ENCODE measurements at regions not wholly inside any gene's neighbourhood (a gene's known extent, or its start where the extent isn't known, plus 50 kb on each side); places are given as distances from the start of the nearest gene placed in this dataset.

DNA sequence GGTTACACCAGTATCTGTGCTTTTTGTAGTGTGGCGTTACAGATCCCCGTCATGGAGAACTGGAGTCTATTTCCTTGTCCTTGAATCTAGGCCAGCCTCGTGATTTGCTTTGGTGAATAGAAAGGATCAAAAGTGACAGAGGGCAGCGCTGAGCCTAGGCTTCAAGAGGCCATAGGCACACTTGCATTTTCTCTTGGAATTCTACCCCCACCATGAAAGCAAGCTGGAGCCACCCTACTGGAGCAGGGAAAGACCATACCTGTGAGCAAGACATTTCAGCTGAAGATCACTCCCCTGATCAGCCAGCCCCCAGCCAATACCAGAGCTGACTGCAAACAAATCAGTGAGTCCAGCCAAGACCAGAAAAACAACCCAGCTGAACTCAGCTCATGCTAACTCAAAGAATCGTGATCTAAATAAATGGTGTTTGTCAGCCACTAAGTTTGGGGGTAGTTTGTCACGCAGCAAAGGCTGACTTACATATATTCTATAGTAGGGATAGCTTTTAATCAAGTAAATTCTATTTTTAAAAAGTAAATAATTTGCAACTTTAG lies 521.9 kb upstream of the TBX3 start:
- no peak for DNase-seq

DNA sequence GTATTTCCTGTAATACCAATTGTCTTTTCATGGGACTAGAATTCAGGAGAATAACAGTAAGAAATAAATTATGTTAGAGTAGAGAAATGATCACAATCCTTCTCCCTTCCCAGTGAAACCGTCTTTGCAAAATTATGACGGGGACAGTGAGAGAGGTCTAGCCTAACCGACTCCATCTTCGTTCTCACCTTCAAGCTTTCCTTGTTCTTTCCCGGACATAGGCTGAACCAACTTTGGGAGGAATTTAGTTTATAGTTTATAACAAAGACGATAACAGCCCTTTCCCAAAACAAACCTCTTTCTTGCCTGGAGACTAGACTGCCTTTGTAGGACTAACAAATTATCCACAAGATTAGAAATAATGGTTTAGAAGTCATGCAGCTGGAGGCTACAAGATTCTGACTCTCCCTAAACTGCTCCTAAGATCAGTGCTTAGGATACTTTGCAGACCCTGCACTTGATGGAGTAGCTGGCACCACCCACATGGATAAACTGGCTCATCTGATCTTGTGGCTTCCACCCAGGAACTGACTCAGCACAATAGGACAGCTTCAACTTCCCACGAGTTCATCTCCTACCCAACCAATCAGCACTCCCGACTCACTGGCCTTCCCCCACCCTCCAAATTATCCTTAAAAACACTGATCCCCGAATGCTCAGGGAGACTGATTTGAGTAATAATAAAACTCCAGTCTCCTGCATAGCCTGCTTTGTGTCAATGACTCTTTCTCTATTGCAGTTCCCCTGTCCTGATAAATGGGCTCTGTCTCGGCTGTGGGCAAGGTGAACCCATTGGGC lies 521.2 kb upstream of the TBX3 start:
- DNase-seq: peak; percentile 82

DNA sequence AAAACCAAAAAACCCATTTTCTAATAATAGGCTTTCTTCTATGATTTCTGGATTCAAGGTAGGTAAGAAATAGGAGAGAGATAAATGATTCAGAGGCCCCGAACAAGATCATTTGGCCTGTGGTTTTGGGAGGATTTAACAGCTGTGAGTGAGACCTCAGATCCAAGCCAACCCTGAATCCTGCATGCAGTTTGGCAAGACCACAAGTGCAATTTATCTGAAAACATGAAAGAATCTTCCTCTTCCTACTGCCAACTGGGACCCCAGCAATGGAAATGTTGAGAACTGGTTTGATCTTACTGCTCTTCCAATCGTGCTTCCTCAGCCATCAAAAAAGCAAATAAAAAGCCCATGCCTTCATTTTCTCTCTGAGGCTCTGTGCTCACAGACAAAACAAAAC lies 519.7 kb upstream of the TBX3 start:
- no peak for DNase-seq

DNA sequence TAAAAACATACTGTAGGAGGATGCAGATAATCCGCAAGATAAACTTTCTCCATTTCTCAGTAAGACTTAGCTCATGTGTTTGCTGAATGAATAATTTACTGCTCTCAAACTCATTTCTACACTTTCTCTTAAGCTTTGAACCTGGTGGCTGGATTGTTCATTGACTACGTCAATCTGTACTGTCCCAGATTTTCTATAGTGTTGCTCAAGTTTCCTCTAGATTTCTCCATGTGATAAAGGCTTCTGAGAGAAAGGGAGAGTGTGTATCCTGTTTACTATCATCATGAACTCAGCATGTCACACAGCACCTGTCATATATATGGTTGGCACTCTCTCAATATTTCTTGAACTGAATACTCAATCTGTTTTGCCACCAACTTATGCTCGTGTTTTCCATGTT lies 518.0 kb upstream of the TBX3 start:
- no peak for DNase-seq

DNA sequence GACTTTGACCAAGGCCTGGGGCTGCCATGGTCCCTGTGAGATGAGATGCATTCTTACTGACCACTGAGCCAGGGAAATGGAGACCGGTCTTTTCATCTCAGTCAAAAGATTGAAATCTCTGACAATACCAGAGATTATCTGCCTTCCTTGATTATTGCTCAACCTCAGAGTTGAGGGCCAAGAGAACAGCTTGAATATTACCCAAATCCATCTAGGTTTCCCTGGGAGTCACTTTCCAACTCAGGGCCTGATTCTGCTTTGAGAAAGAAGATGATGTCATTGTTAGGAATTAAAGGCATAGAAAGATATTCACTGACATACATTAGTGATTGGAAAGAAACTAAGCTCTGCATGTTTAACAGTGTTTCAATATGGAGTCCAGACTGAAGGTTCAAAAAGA lies 515.9 kb upstream of the TBX3 start:
- DNase-seq: no peak

DNA sequence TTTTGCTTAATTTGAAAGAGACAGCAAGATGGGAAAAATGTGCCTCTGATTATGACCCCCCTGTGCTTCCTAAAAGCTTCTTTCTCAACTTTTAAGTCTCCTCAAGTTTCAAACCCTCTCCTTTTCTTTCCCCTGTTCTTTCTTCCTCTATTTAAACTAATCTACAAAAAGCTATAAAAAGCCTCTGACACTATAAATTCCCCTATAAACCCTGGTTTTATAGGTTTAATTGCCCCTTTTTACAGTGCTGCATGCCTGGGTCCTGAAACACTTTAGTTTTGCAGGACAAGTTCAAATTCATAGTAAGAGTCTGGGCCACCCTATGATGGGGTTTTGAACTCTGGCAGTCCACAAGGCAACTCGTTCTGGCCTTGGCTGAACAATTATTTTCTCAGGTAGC lies 510.9 kb upstream of the TBX3 start:
- no peak for DNase-seq

DNA sequence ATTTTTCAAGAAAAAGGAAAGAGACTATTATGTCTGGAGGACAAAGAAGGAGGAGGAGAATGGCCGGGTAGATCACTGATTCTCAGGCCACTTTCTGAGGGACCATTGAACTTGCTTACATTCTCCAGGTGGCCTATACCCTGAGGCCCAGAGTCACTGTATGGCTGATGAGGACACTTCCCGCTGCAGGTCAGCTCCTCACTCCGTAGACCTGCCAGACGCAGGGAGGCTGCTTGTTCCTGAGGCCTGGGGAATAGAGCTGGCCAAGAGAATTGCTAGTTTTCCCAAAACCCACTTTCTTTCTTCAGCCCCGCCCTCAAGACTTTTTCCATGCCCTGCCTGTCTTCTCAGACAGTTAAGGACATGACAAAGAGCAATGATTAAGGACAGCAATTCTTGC lies 510.5 kb upstream of the TBX3 start:
- DNase-seq: peak; percentile 91

DNA sequence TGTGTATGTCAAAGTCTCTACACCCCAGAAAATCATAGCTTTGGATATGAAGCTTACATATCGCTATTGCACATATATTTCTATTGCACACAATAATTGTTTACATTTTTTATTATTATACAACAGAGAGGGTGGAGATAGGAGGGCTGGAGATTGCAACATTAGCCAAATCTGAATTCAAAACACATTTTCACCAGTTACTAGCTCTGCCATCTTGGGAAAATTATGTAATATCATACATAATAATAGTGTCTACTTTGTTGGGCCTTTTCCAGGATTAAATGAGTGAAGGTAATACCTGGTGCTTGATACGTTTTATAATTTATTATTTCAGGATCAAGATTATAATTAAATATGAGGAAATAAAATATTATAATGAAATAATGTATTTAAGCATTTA lies 507.4 kb upstream of the TBX3 start:
- DNase-seq: no peak

DNA sequence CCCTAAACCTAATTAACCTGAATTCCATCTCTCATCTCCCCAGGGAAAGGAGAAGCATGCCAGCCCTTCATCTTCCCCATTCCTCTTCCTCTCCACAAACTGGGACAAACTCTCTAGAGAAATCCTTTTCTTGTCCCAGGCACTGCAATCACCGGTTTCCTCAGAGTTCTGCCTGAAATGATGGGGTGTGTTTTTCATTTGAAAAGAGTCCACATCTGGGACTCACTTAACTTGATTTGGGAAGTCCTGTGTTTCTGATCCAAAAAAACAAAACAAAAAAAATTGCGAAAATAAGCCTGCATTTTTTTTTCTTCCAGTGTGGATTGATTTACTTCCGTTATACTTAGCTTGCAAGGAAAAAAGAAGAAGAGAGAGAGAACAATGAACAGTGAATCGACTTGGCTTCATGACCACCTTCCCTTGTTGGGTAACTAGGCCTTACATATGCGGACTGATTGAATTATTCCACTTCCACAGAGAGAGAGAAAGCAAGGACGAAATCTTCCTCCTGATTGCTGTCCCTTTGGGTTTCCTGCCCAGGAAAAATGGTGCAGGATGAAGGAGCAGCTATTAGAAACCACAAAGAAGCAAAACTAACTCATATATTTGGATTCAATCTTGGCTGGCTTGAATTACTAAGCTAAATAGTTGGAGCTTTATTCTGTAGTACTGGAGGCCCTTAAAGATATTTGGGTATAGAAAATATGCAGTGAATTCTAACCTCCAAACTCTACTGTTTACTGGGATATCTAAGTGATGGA lies 506.2 kb upstream of the TBX3 start:
- no peak for DNase-seq

DNA sequence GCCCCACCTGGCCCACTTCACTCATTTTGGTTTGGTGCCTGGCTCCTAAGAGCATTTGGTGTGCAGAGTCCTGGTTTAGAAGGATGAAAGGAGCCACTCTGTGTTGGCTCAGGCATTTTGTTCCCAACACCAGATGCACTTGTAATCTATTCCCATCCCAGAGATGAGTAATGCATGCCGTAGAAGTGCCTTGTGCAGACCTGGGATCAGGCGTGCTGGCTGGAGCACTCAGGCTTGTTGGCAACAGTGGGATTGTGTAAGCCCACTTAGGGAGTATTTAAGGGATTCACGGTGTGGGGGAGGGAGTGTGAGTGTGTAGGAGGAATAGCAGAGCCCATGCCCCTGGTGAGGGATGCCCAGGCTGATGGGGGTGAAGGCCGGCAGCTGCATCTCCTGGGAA lies 501.5 kb upstream of the TBX3 start:
- DNase-seq: peak; percentile 94

DNA sequence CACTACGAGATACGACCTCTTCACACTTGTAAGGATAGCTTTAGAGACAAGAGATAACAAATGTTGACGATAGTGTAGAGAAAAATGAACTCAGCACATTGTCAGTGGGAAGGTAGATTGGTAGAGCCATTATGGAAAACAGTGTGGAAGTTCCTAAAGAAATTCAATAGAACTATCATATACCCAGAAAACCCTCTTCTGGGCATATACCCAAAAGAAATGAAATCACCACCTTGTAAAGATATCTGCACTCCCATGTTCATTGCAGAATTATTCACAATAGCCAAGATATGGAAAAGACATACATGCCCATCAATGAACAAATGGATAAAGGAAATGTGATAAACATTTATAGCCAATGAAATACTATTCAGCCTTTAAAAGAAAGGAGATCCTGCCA lies 499.8 kb upstream of the TBX3 start:
- no peak for DNase-seq

DNA sequence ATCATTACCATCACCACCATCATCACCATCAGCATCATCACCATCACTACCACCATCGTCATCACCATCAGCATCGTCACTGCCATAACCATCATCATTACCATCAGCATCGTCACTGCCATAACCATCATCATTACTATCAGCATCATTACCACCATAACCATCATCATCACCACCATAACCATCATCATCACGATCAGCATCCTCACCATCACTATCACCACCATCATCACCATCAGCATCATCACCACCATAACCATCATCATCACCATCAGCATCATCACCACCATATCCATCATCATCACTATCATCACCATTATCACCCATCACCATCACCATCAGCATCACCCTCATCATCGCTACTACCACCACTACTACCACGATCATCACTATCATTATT lies 493.9 kb upstream of the TBX3 start:
- no peak for DNase-seq

DNA sequence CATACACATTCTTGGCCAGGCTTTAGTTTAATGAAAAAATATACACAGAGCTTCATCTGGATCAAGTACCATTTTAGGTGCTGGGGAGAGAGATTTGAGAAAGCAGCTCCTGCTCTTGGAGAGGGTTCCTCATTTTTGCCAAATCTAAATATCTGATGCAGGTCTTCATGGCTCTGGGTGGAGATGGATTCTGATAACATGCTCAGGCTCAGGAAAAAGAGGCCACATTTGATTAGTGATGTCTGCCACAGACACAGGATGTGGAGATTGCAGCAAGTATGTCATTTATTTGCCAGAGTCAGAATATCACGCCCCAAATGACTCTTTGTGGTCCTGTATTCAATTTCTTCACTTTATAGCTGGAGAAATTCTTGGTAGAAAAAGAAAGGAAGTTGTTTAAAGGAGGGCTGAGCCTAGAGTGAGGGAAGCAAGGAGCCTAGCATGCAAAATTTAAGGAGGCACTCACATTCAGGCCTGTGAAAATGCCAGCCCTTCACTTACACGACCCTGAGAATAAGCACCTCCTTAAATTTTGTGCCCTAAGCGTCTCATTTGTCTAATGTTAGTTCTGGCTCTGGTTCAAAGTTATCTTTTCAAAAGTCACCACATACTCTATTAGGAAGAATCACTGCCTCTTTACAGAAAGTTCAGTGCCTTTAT lies 492.9 kb upstream of the TBX3 start:
- DNase-seq: no peak

DNA sequence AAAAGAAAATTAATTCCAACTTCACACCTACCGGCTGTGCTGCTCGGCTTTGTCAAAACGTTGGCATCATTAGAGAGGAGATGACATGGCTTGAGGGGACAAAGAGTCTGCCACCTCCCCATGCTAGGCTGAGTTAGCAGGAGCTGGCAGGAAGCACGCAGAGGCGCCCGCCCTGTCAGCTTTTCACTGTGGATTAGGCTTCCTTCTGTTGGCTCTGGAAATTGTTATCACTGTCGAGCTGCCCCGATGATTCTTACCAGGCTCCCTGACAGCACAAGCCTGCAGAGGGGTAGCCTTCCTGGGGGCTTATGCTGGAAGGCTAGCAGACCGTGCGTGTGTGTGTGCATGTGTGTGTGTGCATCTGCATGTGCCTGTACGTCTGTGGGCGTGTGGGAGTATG lies 490.9 kb upstream of the TBX3 start:
- DNase-seq: peak; percentile 90

DNA sequence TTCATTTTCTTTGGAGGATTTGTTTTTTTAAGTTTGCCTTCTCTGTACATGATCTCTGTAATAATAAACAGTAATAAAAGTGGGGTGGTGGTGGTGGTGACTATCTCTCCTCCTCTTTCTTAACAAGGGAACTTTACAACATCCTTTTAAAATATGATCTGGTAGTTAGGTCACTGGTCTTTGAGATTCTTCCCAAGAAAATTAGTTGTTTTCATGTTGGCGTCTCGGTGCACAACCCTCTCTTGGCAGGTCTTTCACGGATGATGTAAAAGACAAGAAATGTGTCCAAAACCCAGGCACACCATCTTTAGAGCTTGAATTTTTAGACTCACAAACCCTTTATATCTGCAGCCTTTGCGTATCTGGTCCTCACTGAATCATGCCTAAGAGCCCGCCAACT lies 488.5 kb upstream of the TBX3 start:
- DNase-seq: no peak

DNA sequence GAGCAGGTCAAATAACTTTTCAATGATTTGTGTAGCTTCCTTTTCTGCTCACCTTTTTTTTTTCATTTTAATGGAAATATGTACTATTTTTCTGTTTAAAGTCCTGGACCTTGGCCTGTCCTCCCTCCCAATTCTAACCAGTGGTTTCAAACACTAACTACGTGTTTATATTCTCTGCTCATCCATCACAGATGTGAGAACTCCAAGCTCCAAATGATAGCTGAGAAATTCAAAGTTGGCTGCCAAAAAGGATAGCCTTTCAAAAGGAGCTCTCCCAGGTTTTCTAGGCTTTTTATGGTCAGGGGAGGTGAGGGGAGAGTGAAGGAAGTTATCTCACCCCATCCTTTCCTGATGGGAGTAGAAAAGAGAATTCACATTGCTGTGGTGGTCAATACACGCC lies 486.0 kb upstream of the TBX3 start:
- no peak for DNase-seq

DNA sequence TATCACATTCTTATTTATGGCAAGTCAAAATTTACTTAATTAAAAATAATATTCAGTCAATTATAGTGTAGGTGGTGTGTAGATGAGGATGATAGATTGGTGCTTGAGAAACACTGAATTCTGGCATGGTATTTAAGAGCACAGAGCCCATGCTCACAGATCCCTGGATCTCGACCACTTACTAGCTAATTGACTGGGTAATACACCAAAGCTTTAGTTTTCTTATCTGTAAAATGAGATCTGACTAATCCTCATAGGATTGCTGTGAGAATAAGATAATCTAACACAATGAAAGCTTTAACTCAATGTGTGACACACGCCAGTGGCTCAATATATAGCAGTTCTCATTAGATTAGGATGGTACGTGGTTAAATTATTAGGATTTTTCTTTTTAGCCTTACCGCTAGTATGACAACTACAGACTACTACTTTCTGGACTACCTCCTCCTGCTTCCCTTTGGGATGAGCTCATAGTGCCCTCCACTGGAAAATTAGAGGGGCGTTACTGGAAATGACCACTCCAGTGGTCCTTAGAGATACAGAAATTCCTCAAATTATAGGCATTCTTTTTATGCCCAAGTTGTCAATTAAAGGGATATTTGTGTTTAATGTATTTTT lies 482.8 kb upstream of the TBX3 start:
- DNase-seq: no peak

DNA sequence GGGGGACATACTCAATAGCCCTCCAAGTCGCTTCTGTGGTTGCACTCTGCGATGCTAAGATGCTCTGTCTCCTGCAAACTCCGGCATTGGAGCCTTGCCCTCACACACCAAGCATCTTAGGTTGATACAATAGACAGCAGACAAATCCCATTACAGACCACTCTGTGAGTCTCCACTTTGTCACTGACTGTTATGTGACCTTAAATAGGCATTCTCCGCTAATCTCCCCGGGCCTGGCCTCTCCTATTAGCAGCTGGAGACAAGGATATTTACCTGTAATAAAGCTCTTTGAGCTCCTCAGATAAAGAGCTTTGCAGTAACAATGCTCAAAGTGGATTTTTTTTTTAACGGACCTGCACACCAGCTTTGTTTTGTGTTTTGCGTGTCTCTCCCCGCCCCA lies 479.7 kb upstream of the TBX3 start:
- peak; percentile 91 for DNase-seq

DNA sequence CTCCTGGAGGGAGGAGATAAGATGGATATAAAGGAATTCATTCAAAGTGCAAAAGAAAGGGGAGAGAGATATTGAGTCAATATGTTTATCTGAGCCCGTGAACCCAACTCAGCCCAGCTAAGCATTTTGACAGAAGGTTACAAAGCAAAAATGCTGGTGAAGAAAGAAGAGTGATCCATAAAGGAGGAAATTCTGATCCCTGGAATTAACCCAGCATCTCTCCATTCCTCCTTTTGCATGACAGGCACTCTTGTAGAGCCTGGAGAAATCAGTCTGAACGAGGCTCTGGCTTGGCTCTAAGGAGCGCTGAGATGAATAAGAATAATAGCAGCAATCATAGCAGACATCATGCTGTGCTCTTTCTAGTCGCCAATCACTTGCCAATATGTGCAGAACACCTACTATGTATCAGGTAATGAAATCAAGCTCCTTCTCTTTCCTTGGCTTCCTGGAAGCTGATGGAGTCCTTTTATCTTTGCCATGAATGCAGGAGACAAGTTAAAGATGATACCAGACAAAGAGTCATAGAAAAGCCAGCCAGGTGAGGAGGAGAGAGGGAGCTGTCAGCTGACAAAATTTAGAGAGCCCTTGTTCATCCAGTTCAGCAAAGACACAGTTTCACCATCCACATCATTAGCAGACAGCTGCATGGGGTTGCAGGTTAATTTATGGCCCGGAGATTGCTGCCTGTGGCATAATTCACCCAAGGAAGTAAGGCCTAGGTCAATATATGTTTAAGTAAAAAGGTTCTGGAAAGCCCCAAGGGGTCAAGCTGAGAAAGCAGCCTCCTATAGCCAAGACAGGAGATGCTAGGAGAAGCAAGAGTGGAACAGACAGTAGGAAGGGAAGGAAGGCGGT lies 476.5 kb upstream of the TBX3 start:
- peak; percentile 91 for DNase-seq

DNA sequence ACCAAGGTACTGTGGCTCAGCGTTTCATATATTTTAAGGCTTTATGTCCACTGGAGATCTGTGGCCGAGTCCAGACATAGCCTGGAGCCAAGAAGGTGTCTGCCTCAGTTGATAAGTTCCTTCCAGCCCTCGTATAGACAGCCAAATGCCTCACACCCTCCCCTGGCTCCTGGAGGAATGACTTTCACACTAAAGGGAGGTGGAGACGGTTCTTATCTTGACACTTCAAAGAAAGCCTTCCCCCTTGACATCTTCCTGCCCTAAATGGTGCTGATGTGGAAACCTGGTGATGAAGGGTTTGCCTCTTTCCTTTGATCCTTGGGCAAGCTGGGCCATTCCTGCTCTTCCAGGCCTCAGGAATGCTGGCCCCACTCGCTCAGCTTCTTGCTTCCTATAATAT lies 474.8 kb upstream of the TBX3 start:
- DNase-seq: peak; percentile 98

DNA sequence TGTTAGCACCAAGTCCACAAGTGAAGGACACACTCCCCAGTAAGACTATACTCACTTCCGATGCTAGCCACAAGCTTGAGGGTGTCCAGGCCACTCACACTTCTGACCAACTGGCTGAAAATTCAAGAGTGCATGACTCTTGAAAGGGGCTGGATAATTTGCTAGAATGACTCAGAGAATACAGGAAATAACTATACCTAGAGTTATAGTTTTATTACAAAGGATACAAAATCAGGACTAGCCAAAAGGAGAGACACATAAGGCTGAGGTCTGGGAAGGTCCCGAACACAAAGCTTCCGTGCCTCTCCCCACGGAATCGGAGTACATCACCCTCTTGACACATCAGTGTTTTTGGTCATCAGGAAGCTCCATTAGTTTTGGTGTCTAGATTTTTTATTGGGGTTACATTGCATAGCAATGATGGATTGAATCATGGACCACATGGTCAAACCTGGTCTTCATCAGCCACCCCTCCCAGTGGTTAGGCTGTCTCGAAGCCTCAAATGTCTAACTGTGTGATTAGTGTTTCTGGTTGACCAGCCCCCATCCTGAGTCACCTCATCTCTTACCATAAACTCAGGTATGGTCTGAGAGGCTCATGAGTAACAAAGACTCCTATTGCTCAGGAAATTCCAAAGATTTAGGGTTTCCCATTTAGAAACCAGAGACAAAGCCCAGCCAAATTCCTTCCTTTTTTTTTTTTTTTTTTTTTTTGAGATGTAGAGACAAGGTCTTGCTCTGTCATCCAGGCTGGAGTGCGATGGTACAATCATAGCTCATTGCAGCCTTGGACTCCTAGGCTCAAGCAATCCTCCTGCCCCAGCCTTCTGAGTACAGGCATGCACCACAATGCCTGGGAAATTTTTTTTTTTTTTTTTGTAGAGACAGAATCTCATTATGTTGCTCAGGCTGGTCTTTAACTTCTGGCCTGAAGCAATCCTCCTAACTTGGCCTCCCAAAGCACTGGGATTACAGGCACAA lies 472.0 kb upstream of the TBX3 start:
- DNase-seq: peak; percentile 98
